GM12878 (cell line): ENCODE measurements at regions not wholly inside any gene's neighbourhood (a gene's known extent, or its start where the extent isn't known, plus 50 kb on each side); places are given as distances from the start of the nearest gene placed in this dataset.

Experiments used
- BRCA1 ChIP-seq: IDR thresholded peaks from 2 replicates; pipeline ENCODE4 v1.6.1; 2011; ENCODE audit warnings: low read depth, low read length, improper control_type of control experiment
- CREB1 ChIP-seq: IDR thresholded peaks from 2 replicates; pipeline ENCODE4 v1.6.1; 2012; ENCODE audit warnings: low read depth, mild to moderate bottlenecking, inconsistent platforms
- CTCF ChIP-seq, 3 experiments: IDR thresholded peaks in 2 of 3; conservative IDR thresholded peaks in 1 of 3; 2 replicates each; pipeline ENCODE4 v1.5.1; 2011; ENCODE audit warnings: low read depth in 3 of 3, low read length in 3 of 3, mild to moderate bottlenecking in 3 of 3, control low read depth in 2 of 3, moderate library complexity in 2 of 3, inconsistent platforms in 1 of 3, mixed read lengths in 1 of 3; ENCODE audit not compliant: control insufficient read depth in 2 of 3, insufficient read depth in 1 of 3; ENCODE audit errors: extremely low read depth in 1 of 3
- EZH2 ChIP-seq: IDR thresholded peaks from 2 replicates; pipeline ENCODE4 v1.6.1; 2012; ENCODE audit warnings: low read depth, mild to moderate bottlenecking, control low read depth, inconsistent platforms, low read length, borderline replicate concordance; ENCODE audit not compliant: control insufficient read depth
- GABPA ChIP-seq: IDR thresholded peaks from 2 replicates; pipeline ENCODE4 v1.6.1; 2014; ENCODE audit warnings: antibody characterized with exemption, low read depth, mild to moderate bottlenecking, inconsistent platforms
- NR2C2 ChIP-seq: IDR thresholded peaks from 2 replicates; pipeline ENCODE4 v1.6.1; 2011; ENCODE audit warnings: borderline replicate concordance, low read depth; ENCODE audit not compliant: control insufficient read depth, insufficient read length
- POLR2AphosphoS5 ChIP-seq: IDR thresholded peaks from 2 replicates; pipeline ENCODE4 v1.6.1; 2011; ENCODE audit warnings: mild to moderate bottlenecking, low read length, inconsistent platforms
- REST ChIP-seq: IDR thresholded peaks from 2 replicates; pipeline ENCODE4 v1.6.1; 2012; ENCODE audit warnings: mild to moderate bottlenecking, low read depth, low read length
- SPI1 ChIP-seq: IDR thresholded peaks from 2 replicates; pipeline ENCODE4 v1.6.1; 2011; ENCODE audit warnings: low read depth, mild to moderate bottlenecking, low read length, moderate library complexity, borderline replicate concordance; ENCODE audit not compliant: insufficient read depth
- SUPT20H ChIP-seq: IDR thresholded peaks from 2 replicates; pipeline ENCODE4 v1.6.1; 2011; ENCODE audit warnings: low read depth, mild to moderate bottlenecking, low read length, moderate library complexity, borderline replicate concordance; ENCODE audit not compliant: control insufficient read depth
- TCF3 ChIP-seq: IDR thresholded peaks from 2 replicates; pipeline ENCODE4 v1.6.1; 2012; ENCODE audit warnings: low read depth, mild to moderate bottlenecking, low read length, borderline replicate concordance; ENCODE audit not compliant: insufficient read depth
- YY1 ChIP-seq: IDR thresholded peaks from 2 replicates; pipeline ENCODE4 v1.6.1; 2011; ENCODE audit warnings: low read depth, mild to moderate bottlenecking, low read length

- TF ChIP-seq GABPA (no peak), CTCF (IDR thresholded peaks at IDR 0.05 in 2 of 3, conservative IDR thresholded peaks at IDR 0.05 in 1 of 3; ENCODE audit: control insufficient read depth in 2 of 3, extremely low read depth in 1 of 3, insufficient read depth in 1 of 3, low read depth in 3 of 3, low read length in 3 of 3) (no peak), YY1 (no peak), TCF3 (no peak), NR2C2 (no peak), SPI1 (no peak), POLR2AphosphoS5 (no peak), REST (no peak), EZH2 (no peak), CREB1 (no peak), SUPT20H (no peak), BRCA1 (no peak)
Observed at GRCh38 chr11:104487046-104487806, 323.3 kb upstream of the PDGFD start.
